LNCaP clone FGC (cell line): ENCODE measurements at regions not wholly inside any gene's neighbourhood (a gene's known extent, or its start where the extent isn't known, plus 50 kb on each side); places are given as distances from the start of the nearest gene placed in this dataset.
A peak's percentile ranks its signal among the peaks of the same experiment; 100 is the strongest.

Experiments
- DNase-seq: peaks from one replicate; pipeline ENCODE4 v3.0.0-alpha.2; 2011; ENCODE audit warnings: low read depth
- H3K4me3 ChIP-seq: 2 replicates; pipeline ENCODE4 v1.5.1; 2011; ENCODE audit warnings: mild to moderate bottlenecking, low read depth, low read length, control low read depth
- TF ChIP-seq, protein P1 (sequence below): IDR thresholded peaks from 2 replicates; pipeline ENCODE4 v1.5.1; 2012; ENCODE audit warnings: mild to moderate bottlenecking; ENCODE audit not compliant: control insufficient read depth, insufficient read depth; ENCODE audit errors: extremely low read depth

DNA sequence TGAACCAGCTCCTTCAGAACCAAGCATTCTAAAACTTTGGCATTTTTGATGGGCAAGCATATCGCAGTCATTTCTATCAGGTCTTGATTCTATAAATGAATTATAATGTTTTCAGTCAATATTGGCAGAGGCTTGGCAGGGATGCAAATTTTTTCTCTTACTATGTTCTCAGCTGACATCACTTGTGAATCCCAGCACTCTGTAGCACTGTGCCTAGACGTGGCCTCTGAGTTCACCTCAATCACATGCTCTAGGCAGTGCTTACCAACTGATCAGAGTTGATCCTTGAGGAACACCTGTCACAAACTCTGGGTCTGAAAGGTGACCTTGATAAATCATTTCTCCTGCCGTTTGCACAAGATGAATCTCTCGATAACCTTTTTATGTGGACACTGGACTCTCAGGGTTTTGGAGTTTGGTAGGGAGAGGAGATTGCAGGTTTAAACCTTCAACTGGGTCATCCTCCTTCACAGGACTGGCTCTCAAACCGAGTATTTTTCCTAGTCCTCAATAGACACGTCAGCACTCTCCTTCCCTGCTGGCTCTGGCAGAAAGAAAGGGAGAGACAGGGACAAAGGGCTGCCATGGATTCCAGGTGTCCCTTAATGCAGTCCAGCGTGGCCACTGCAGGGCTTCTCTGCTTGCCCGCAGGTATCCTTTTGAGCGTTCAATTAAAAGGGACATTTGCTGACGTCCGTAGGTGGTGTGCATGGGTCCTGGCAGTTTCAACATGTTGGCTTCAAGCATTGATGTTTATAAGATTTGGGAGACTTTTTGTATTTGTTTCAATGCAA lies 222.3 kb upstream of the CMC1 start:
- peak overlapping the region; percentile 33 for H3K4me3 ChIP-seq
- DNase-seq, result peak; percentile 59
- TF ChIP-seq, protein P1, sequence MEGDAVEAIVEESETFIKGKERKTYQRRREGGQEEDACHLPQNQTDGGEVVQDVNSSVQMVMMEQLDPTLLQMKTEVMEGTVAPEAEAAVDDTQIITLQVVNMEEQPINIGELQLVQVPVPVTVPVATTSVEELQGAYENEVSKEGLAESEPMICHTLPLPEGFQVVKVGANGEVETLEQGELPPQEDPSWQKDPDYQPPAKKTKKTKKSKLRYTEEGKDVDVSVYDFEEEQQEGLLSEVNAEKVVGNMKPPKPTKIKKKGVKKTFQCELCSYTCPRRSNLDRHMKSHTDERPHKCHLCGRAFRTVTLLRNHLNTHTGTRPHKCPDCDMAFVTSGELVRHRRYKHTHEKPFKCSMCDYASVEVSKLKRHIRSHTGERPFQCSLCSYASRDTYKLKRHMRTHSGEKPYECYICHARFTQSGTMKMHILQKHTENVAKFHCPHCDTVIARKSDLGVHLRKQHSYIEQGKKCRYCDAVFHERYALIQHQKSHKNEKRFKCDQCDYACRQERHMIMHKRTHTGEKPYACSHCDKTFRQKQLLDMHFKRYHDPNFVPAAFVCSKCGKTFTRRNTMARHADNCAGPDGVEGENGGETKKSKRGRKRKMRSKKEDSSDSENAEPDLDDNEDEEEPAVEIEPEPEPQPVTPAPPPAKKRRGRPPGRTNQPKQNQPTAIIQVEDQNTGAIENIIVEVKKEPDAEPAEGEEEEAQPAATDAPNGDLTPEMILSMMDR, result no peak

DNA sequence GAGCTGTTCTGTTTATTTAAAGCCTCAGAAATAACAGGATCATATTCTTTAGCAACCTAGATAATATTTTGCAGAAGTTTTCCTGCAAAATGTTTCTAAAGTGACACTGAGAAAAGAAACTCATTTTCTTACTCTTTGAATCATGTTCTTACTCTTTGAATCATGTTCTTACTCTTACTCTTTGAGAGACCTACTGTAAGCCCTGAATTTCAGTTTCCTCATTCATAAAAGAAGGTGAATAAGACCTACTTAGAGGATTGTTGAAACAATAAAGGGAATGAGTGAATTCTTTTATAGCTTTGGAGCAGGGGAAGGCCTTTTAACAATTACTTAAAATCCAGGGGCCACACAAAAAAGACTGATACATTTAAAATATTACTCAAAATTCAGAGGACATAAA lies 221.7 kb upstream of the CMC1 start:
- peak overlapping the region; percentile 33; the same call in 1 of the 2 replicates for H3K4me3 ChIP-seq
- DNase-seq, result no peak
- TF ChIP-seq, protein P1, result no peak

DNA sequence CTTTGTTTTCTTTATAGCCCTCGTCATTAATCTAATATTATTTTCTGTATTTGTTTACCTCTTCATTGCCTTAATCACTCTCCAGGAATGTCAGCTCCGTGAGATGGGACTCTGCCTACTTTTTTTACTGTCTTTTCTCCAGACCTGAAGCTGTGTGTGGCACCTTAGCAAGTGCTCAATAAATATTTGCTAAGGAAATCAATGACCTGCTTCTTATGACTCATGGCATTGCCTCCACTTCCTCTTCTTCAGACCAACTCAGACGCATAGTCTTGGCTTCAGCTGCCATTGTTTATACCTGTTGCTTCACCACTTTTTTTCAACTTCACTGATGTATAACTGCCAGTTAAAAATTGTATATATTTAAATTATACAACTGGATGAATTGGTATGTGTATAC lies 218.5 kb upstream of the CMC1 start:
- H3K4me3 ChIP-seq, result no peak overlapping the region
- DNase-seq, result peak; percentile 51
- TF ChIP-seq, protein P1, result no peak

DNA sequence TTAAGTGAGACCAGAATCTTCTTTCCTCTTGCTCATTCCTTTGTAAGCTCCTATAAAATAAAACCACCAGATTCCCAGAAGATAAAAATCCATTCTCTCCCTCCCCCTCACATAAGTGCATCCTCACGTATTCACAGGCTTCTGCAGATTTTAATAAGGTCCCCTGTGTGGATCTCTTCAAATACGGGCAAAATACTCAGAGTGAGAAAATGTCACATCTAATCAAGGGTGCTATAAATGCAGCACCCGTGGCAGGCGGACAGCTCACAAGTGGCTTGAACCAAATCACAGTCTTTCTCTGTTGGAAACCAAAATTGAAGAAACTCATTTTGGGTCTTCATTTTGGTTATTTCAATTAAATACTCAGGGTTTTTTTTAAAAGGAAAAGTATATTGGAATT lies 212.9 kb upstream of the CMC1 start:
- H3K4me3 ChIP-seq, result no peak overlapping the region
- no peak for DNase-seq
- TF ChIP-seq, protein P1, result no peak

DNA sequence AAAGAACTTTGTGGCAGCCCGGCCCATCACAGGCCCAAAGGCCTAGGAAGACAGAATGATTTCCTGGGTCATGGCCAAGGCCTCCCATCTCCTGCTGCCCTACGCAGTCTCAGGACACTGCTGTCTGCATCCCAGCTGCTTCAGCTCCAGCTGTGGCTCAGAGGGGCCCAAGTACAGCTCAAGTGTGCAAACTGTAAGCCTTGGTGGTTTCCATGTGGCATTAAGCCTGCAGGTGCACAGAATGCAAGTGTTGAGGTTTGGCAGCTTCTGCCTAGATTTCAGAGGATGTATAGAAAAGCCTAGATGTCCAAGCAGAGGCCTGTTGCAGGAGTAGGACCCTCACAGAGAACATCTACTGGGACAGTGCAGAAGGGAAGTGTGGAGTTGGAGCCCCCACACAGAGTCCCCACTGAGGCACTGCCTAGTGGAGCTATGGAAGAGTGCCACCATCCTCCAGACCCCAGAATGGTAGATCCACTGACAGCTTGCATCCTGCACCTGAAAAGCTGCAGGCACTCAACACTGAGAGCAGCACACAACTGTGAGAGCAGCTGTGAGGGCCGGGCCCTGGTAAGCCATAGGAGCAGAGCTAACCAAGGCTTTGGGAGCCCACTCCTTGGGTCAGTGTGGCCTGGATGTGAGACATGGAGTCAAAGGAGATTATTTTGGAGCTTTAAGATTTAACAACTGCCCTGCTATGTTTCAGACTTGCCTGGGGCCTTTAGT lies 208.2 kb upstream of the CMC1 start:
- no peak for DNase-seq
- H3K4me3 ChIP-seq, result no peak overlapping the region
- TF ChIP-seq, protein P1, result no peak

DNA sequence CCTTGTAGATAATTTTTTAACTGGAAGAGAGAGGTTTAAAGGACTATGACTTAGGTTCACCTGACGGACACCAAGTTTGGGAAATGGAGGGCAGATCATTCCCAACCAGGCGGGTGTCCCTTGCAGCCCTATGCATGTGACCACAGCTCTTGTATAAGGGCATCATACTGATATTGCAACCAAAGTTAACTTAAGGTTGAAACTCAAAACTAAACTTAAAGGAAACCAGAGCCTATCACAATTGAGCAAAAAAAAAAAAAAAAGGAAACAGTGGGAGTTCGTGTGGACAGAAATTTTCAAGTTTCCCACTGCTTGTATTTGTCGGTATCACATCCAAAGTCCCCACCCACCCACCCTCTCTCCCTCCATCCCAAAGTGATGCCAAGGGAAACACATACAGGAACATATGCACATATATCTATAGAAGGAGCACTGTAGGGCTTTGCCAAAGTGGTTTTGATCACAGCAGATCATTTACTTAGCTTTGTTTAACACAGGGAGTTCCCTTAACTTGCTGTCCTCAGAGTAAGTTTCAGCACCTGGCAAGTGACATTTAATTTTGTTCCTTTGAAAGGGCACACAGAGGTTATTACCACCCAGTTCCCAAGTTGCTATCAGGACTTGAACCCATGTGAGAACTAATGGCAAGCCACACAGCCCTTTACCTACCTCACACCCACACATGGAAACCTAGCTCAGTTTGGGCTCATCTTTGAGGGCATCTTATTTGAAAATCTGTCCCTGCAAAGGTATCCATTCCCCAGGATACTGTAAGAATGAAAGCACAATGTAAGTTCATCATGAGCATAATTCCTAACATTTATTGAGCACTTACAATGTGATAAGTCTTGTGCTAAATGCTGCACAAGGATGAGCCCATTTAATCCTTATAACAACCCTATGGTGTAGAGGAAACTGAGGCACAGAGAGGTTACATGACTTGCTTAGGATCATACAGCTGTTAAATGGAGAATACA lies 204.5 kb upstream of the CMC1 start:
- DNase-seq, result no peak
- TF ChIP-seq, protein P1, result no peak
- no peak overlapping the region for H3K4me3 ChIP-seq
